AG04449 (cell line): ENCODE measurements at regions not wholly inside any gene's neighbourhood (a gene's known extent, or its start where the extent isn't known, plus 50 kb on each side); places are given as distances from the start of the nearest gene placed in this dataset.

ENCODE experiments used
- CTCF ChIA-PET: fragments of 350-600 bp; formaldehyde crosslinking; extraction: SDS; loops from one replicate; lab custom pipeline; 2021; ENCODE audit warnings: antibody characterized with exemption; lab: Yijun Ruan, JAX
- POLR2A ChIA-PET: fragments of 400-600, 350-600 bp; formaldehyde crosslinking; extraction: SDS; loops from one replicate; lab custom pipeline; 2020; ENCODE audit warnings: antibody characterized with exemption, inconsistent platforms; lab: Yijun Ruan, JAX
- DNase-seq: peaks from one replicate; pipeline ENCODE4 v3.0.0-alpha.2; 2010; ENCODE audit warnings: low read depth, low spot score
- H3K4me3 ChIP-seq: 2 replicates; pipeline ENCODE4 v1.5.1; 2011; ENCODE audit warnings: low read depth, mild to moderate bottlenecking, control low read depth, low read length
- CTCF ChIP-seq: IDR thresholded peaks from one replicate; pipeline ENCODE4 v1.5.1; 2011; ENCODE audit warnings: mild to moderate bottlenecking, moderate library complexity, low read length, control low read depth, inconsistent platforms; ENCODE audit not compliant: insufficient read depth; ENCODE audit errors: missing control alignments

DNA sequence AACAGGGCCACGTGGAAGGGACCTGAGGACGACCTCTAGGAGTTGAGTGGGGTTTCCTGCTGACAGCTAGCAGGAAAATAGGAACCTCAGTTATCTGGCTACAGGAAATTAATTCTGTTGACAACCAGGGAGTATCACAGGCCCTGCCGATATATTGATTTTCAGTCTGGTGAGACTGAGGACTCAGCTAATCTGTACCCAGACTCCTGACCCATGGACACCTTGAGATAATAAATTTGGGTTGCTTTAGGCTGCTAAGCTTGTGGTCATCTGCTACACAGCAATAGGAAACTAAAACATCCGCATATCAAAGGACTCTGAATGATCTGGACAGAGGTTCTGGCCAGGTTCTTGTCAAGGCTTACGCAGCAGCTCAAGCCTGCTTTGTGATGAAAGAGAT is 80.8 kb upstream of the CNEP1R1 start:
- no peak for TF ChIP-seq CTCF
- DNase-seq, result no peak
- CTCF ChIA-PET, result no interaction called here
- POLR2A ChIA-PET, result no interaction called here
- no peak overlapping the region for H3K4me3 ChIP-seq

DNA sequence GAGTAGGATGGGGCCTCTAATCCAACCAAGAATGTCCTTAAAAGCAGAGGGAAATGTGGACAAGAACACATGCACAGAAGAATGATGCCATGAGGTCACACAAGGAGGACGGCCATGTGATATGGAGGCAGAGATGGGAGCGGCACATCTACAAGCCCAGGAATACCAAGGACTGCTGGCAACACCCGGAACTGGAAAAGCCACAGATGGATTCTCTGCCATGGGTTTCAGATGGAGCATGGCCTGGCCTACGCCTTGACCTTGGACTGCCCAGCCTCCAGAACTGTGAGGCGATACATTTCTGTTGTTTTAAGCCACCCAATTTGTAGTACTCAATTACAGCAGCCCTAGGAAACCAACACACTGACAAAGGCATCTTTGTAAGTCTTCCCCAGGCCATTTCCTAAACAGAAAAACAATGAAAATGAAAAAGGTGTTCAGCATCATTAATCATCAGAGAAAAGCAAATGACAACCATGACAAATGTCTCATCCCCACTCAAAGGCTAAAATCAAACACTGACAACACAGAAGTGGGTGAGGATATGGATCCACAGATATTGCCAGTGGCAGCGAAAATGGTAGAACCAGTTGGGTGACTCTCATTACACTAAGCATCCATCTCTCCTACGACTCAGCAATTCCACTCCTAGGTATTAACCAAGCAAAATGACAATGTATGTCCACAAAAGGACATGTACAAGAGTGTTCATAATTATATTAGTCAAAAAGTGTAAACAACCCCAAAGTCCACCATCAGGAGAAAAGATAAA is 76.9 kb upstream of the CNEP1R1 start:
- H3K4me3 ChIP-seq, result no peak overlapping the region
- TF ChIP-seq CTCF, result no peak
- no peak for DNase-seq
- ChIA-PET POLR2A (no interaction called here), CTCF (no interaction called here)

DNA sequence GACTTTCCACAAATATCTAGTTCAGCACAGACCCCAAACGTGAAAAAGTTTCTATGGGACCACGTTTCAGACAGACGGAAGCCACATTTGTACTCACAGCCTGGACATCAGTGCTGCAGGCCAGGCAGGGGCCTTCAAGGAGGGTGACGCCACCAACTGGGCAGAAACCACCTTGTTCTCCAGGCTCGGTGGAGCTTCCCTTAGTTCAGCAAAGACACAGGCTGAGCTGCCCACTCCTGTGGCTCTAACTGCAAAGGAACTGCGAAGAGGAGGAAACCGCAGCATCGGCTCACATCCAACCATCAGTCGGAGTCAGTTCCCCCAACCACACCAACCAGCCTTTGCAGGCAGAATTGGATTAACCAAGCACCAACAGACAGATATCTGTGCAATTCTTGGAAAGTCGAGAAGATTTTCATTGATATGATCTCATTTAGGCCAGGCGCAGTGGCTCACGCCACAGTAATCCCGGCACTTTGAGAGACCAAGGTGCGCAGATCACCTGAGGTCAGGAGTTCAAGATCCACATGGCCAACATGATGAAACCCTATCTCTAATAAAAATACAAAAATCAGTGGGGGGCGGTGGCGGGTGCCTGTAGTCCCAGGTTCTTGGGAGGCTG is 73.3 kb upstream of the CNEP1R1 start:
- no peak overlapping the region for H3K4me3 ChIP-seq
- DNase-seq, result no peak
- CTCF ChIA-PET, result no interaction called here
- POLR2A ChIA-PET, result no interaction called here
- TF ChIP-seq CTCF, result no peak

GRCh38 chr16:49952386-49952785 is 72.6 kb upstream of the CNEP1R1 start:
- POLR2A ChIA-PET, result no interaction called here

GRCh38 chr16:49953090-49953489 is 71.9 kb upstream of the CNEP1R1 start:
- POLR2A ChIA-PET, result no interaction called here
- no peak overlapping the region for H3K4me3 ChIP-seq
- DNase-seq, result no peak
- CTCF ChIA-PET, result no interaction called here
- TF ChIP-seq CTCF, result no peak

More at GRCh38 chr16:49952386-49952785, 72.6 kb upstream of the CNEP1R1 start:
- no peak overlapping the region for H3K4me3 ChIP-seq
- no peak for TF ChIP-seq CTCF
- CTCF ChIA-PET, result no interaction called here
- DNase-seq, result no peak

DNA sequence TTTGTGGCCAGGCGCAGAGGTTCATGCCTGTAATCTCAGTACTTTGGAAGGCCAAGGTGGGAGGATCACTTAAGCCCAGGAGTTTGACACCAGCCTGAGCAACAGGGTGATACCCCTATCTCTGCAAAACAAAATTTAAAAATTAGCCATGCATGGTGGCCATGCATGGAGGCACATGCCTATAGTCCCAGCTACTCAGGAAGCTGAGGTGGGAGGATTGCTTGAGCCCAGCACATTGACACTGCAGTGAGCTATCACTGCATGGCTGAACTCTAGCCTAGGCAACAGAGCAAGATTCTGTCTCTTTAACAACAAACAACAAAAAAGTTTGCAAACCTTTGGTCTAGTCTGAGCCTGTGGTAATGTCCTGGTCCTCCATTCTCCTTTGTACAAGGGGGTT is 69.2 kb upstream of the CNEP1R1 start:
- DNase-seq, result no peak
- TF ChIP-seq CTCF, result no peak
- ChIA-PET POLR2A (no interaction called here), CTCF (no interaction called here)
- no peak overlapping the region for H3K4me3 ChIP-seq
